IMR-90 (cell line): ENCODE measurements at regions not wholly inside any gene's neighbourhood (a gene's known extent, or its start where the extent isn't known, plus 50 kb on each side); places are given as distances from the start of the nearest gene placed in this dataset.

Experiments
- ATAC-seq: fragments of 200-7000 bp; cut with Tn5 transposase; 2 replicates; pipeline ENCODE4 v1.9.1; 2020; ENCODE audit warnings: low read depth, mild to moderate bottlenecking, moderate library complexity
- BruUV-seq: library from RNA; stranded (reverse); fragments of 400-500 nt; replicated peaks from 2 replicates; lab custom pipeline; 2021; lab: Mats Ljungman, UMichigan
- CTCF ChIA-PET: fragments of 300-600 bp; formaldehyde crosslinking; extraction: SDS; loops from one replicate; lab custom pipeline; 2021; ENCODE audit warnings: antibody characterized with exemption; lab: Yijun Ruan, JAX
- POLR2A ChIA-PET: fragments of 300-600 bp; sonication (Branson Sonifier 250); formaldehyde crosslinking; loops from one replicate; lab custom pipeline; 2022; ENCODE audit warnings: antibody characterized with exemption; ENCODE audit not compliant: unreplicated experiment; lab: Charles Lee
- DNase-seq: peaks from one replicate; pipeline ENCODE4 v3.0.0; 2013
- H2AFZ ChIP-seq: replicated peaks from 2 replicates; pipeline ENCODE3; 2013; ENCODE audit warnings: low read length, mild to moderate bottlenecking; ENCODE audit not compliant: poor library complexity
- H2AK5ac ChIP-seq: 2 replicates; pipeline ENCODE4 v1.6.1; 2013; ENCODE audit warnings: low read depth, low read length, inconsistent platforms
- H2AK9ac ChIP-seq: replicated peaks from 2 replicates; pipeline ENCODE3; 2013; ENCODE audit warnings: mild to moderate bottlenecking, low read depth, low read length, moderate library complexity; ENCODE audit not compliant: poor library complexity
- H2BK120ac ChIP-seq: 2 replicates; pipeline ENCODE4 v1.6.1; 2013; ENCODE audit warnings: low read depth, low read length, inconsistent platforms
- H2BK15ac ChIP-seq: 3 replicates; pipeline ENCODE4 v1.6.1; 2013; ENCODE audit warnings: low read depth, low read length, inconsistent platforms
- H2BK20ac ChIP-seq: 2 replicates; pipeline ENCODE4 v1.6.1; 2013; ENCODE audit warnings: low read depth, mild to moderate bottlenecking, inconsistent platforms, low read length, moderate library complexity
- H2BK5ac ChIP-seq: 2 replicates; pipeline ENCODE4 v1.6.1; 2013; ENCODE audit warnings: mild to moderate bottlenecking, low read depth, low read length, inconsistent platforms; ENCODE audit not compliant: poor library complexity, severe bottlenecking
- H3K14ac ChIP-seq: replicated peaks from 2 replicates; pipeline ENCODE4 v1.6.1; 2013; ENCODE audit warnings: low read depth, low read length, inconsistent platforms
- H3K18ac ChIP-seq: 2 replicates; pipeline ENCODE4 v1.6.1; 2013; ENCODE audit warnings: low read depth, low read length, control low read depth
- H3K23ac ChIP-seq: 2 replicates; pipeline ENCODE4 v1.6.1; 2013; ENCODE audit warnings: low read depth, low read length, inconsistent platforms
- H3K27ac ChIP-seq: 2 replicates; pipeline ENCODE4 v1.5.1; 2013; ENCODE audit warnings: mild to moderate bottlenecking, control low read depth, low read length; ENCODE audit not compliant: insufficient read depth
- H3K27me3 ChIP-seq: 2 replicates; pipeline ENCODE4 v1.6.1; 2013; ENCODE audit warnings: low read length; ENCODE audit not compliant: control insufficient read depth, insufficient read depth
- H3K36me3 ChIP-seq: 2 replicates; pipeline ENCODE4 v1.6.1; 2013; ENCODE audit warnings: low read length, mixed read lengths; ENCODE audit not compliant: control insufficient read depth, insufficient read depth
- H3K4ac ChIP-seq: 2 replicates; pipeline ENCODE4 v1.6.1; 2013; ENCODE audit warnings: low read depth, low read length, inconsistent platforms
- H3K4me1 ChIP-seq: 2 replicates; pipeline ENCODE4 v1.6.1; 2013; ENCODE audit warnings: low read length, mixed read lengths; ENCODE audit not compliant: control insufficient read depth, insufficient read depth
- H3K4me2 ChIP-seq: 2 replicates; pipeline ENCODE4 v1.6.1; 2013; ENCODE audit warnings: low read depth, mild to moderate bottlenecking, control low read depth, low read length, moderate library complexity
- H3K4me3 ChIP-seq: 2 replicates; pipeline ENCODE4 v1.5.1; 2013; ENCODE audit warnings: low read depth, mild to moderate bottlenecking, control low read depth, low read length, moderate library complexity; ENCODE audit not compliant: insufficient read depth
- H3K56ac ChIP-seq: 2 replicates; pipeline ENCODE4 v1.6.1; 2013; ENCODE audit warnings: low read length, inconsistent platforms; ENCODE audit not compliant: insufficient read depth; ENCODE audit errors: extremely low read depth
- H3K79me1 ChIP-seq, 2 experiments: 2 replicates each; pipeline ENCODE4 v1.6.1; 2013; ENCODE audit warnings: low read length in 2 of 2, inconsistent platforms in 1 of 2, low read depth in 1 of 2
- H3K9ac ChIP-seq: 2 replicates; pipeline ENCODE4 v1.6.1; 2013; ENCODE audit warnings: low read depth, low read length, control low read depth
- H3K9me1 ChIP-seq: 2 replicates; pipeline ENCODE4 v1.6.1; 2013; ENCODE audit warnings: low read length, inconsistent platforms; ENCODE audit not compliant: insufficient read depth
- H3K9me3 ChIP-seq: 2 replicates; pipeline ENCODE4 v1.6.1; 2013; ENCODE audit warnings: low read length; ENCODE audit not compliant: control insufficient read depth, insufficient read depth
- H4K20me1 ChIP-seq: 2 replicates; pipeline ENCODE4 v1.6.1; 2013; ENCODE audit warnings: low read length, inconsistent platforms; ENCODE audit not compliant: insufficient read depth
- H4K5ac ChIP-seq: 2 replicates; pipeline ENCODE4 v1.6.1; 2013; ENCODE audit warnings: mild to moderate bottlenecking, low read depth, low read length, control low read depth
- H4K8ac ChIP-seq, 2 experiments: 2 replicates each; pipeline ENCODE4 v1.6.1; 2013; ENCODE audit warnings: low read depth in 2 of 2, low read length in 2 of 2, control low read depth in 1 of 2, inconsistent platforms in 1 of 2
- H4K91ac ChIP-seq: 2 replicates; pipeline ENCODE4 v1.6.1; 2013; ENCODE audit warnings: low read depth, low read length, inconsistent platforms; ENCODE audit not compliant: insufficient read depth
- BHLHE40 ChIP-seq: fragments of 150-350 bp; IDR thresholded peaks from 2 replicates; pipeline ENCODE4 v1.6.1; 2016; ENCODE audit warnings: mild to moderate bottlenecking, low read depth, low read length
- CEBPB ChIP-seq: IDR thresholded peaks from 2 replicates; pipeline ENCODE4 v1.6.1; 2012; ENCODE audit warnings: low read depth, low read length, improper control_type of control experiment
- CHD1 ChIP-seq: IDR thresholded peaks from 2 replicates; pipeline ENCODE4 v1.6.1; 2012; ENCODE audit warnings: low read depth, low read length, improper control_type of control experiment
- CTCF ChIP-seq: conservative IDR thresholded peaks from 2 replicates; pipeline ENCODE4 v1.5.1; 2012; ENCODE audit warnings: mild to moderate bottlenecking, low read depth, low read length, improper control_type of control experiment
- ELK1 ChIP-seq: fragments of 150-350 bp; IDR thresholded peaks from 2 replicates; pipeline ENCODE4 v1.6.1; 2016; ENCODE audit warnings: low read depth, mild to moderate bottlenecking, low read length, moderate library complexity, borderline replicate concordance
- FOS ChIP-seq: fragments of 150-350 bp; IDR thresholded peaks from 2 replicates; pipeline ENCODE4 v1.6.1; 2016; ENCODE audit warnings: low read depth, low read length
- MAFK ChIP-seq: IDR thresholded peaks from 2 replicates; pipeline ENCODE4 v1.6.1; 2012; ENCODE audit warnings: low read depth, low read length, improper control_type of control experiment
- MAZ ChIP-seq: IDR thresholded peaks from 2 replicates; pipeline ENCODE4 v1.6.1; 2012; ENCODE audit warnings: low read depth, mild to moderate bottlenecking, low read length, improper control_type of control experiment, moderate library complexity, borderline replicate concordance
- MXI1 ChIP-seq: IDR thresholded peaks from 2 replicates; pipeline ENCODE4 v1.6.1; 2012; ENCODE audit warnings: low read depth, mild to moderate bottlenecking, low read length, moderate library complexity, borderline replicate concordance
- NFE2L2 ChIP-seq: fragments of 150-350 bp; IDR thresholded peaks from 2 replicates; pipeline ENCODE4 v1.6.1; 2016; ENCODE audit warnings: low read depth, mild to moderate bottlenecking, low read length
- POLR2A ChIP-seq: IDR thresholded peaks from 2 replicates; pipeline ENCODE4 v1.6.1; 2012; ENCODE audit warnings: mild to moderate bottlenecking, low read depth, low read length
- RAD21 ChIP-seq: IDR thresholded peaks from 2 replicates; pipeline ENCODE4 v1.6.1; 2012; ENCODE audit warnings: low read length, improper control_type of control experiment
- RCOR1 ChIP-seq: IDR thresholded peaks from 2 replicates; pipeline ENCODE4 v1.6.1; 2012; ENCODE audit warnings: mild to moderate bottlenecking, low read length, improper control_type of control experiment; ENCODE audit not compliant: insufficient replicate concordance
- RFX5 ChIP-seq: IDR thresholded peaks from 2 replicates; pipeline ENCODE4 v1.8.0; 2012; ENCODE audit warnings: low read depth, mild to moderate bottlenecking, low read length, moderate library complexity
- SMC3 ChIP-seq: fragments of 150-350 bp; IDR thresholded peaks from 2 replicates; pipeline ENCODE4 v1.6.1; 2016; ENCODE audit warnings: low read depth, mild to moderate bottlenecking, antibody characterized with exemption, low read length, moderate library complexity
- USF2 ChIP-seq: fragments of 150-350 bp; IDR thresholded peaks from 2 replicates; pipeline ENCODE4 v1.6.1; 2017; ENCODE audit warnings: mild to moderate bottlenecking, antibody characterized with exemption, low read length, low read depth
- WGBS, 2 experiments: methylation state at CpG; one replicate each; pipeline versions ENCODE4 v1.1.5 to v1.1.7; 2013; ENCODE audit warnings: missing lambda C conversion rate in 2 of 2; ENCODE audit not compliant: insufficient read length in 1 of 2; ENCODE audit errors: extremely low coverage in 2 of 2; 5-methylcytosine and 5-hydroxymethylcytosine counted together
- dilution Hi-C: fragments of 300-500 bp; cut with HindIII; formaldehyde crosslinking; loops from one replicate; pipeline ENCODE4 v1.14.3; 2018; ENCODE audit warnings: low sequenced_read_pairs; ENCODE audit not compliant: unreplicated experiment
- in situ Hi-C: fragments of 300-500 bp; cut with MboI; formaldehyde crosslinking; loops from 3 replicates; pipeline ENCODE4 v1.14.3; 2019; ENCODE audit warnings: low sequenced_read_pairs, inconsistent platforms, mixed read lengths
- intact Hi-C: fragments of 100-400 bp; cut with micrococcal nuclease; formaldehyde crosslinking; loops from 2 replicates; pipeline ENCODE4 v1.10.0; 2022

GRCh38 chr6:112485827-112486212 is 138.7 kb downstream of the RFPL4B start:
- no peak overlapping the region for H3K4me3 ChIP-seq
- WGBS, 2 experiments, result no CpG with 5 or more reads among the region's 1 CpG
- no peak overlapping the region for H2BK15ac ChIP-seq
- no peak overlapping the region for H3K4me2 ChIP-seq
- no TSS peak for BruUV-seq
- H2AFZ ChIP-seq, result no peak overlapping the region
- no peak overlapping the region for H3K56ac ChIP-seq
- no peak overlapping the region for H2AK5ac ChIP-seq
- no peak overlapping the region for H2BK20ac ChIP-seq
- no peak overlapping the region for H3K27ac ChIP-seq
- no peak overlapping the region for H4K91ac ChIP-seq
- CTCF ChIA-PET, result interaction anchor here (0.5 kb wide), 1 partner anchor 586 kb away, joined by 5 read pairs; no protein-coding TSS in a partner anchor
- no peak overlapping the region for H3K23ac ChIP-seq
- no peak overlapping the region for H3K14ac ChIP-seq
- TF ChIP-seq CEBPB (no peak), MAFK (no peak), RAD21 (no peak), FOS (no peak), USF2 (no peak), NFE2L2 (no peak), MXI1 (no peak), CHD1 (no peak), BHLHE40 (no peak), CTCF (no peak), RFX5 (no peak), POLR2A (no peak), RCOR1 (no peak), ELK1 (no peak), MAZ (no peak), SMC3 (no peak)
- no peak overlapping the region for H3K4ac ChIP-seq
- H3K9ac ChIP-seq, result no peak overlapping the region
- no peak overlapping the region for H3K18ac ChIP-seq
- H3K36me3 ChIP-seq, result no peaks in the 10 kb centered on the region
- H2BK120ac ChIP-seq, result no peak overlapping the region
- intact Hi-C loops (no loop called here), dilution Hi-C loops (no loop called here), in situ Hi-C loops (no loop called here)
- H3K79me1 ChIP-seq, result no peaks in the 10 kb centered on the region
- no peaks in the 10 kb centered on the region for H3K9me1 ChIP-seq
- H4K8ac ChIP-seq, result peak overlapping the region in 1 of 2 experiments; percentile 11; a peak in 1 of 4 replicates
- H2BK5ac ChIP-seq, result no peak overlapping the region
- H2AK9ac ChIP-seq, result no peak overlapping the region
- POLR2A ChIA-PET, result no interaction called here
- ATAC-seq (no peak), DNase-seq (no peak)
- H3K9me3 ChIP-seq, result no peaks in the 10 kb centered on the region
- no peaks in the 10 kb centered on the region for H3K27me3 ChIP-seq
- no peaks in the 10 kb centered on the region for H4K20me1 ChIP-seq
- H3K4me1 ChIP-seq, result no peaks in the 10 kb centered on the region
- H4K5ac ChIP-seq, result no peak overlapping the region
